ENCODE measurements at regions not wholly inside any gene's neighbourhood (a gene's known extent, or its start where the extent isn't known, plus 50 kb on each side); places are given as distances from the start of the nearest gene placed in this dataset.

- Histone ChIP-seq H3K9me3 (ENCODE audit: control insufficient read depth in 1 of 2, insufficient read depth in 1 of 2, low read length in 2 of 2) (peaks cover 0 to 22% of the 10 kb centered on the region in 2 experiments), H3K27me3 (ENCODE audit: control insufficient read depth in 1 of 2, insufficient read depth in 2 of 2, low read length in 2 of 2) (no peaks in the 10 kb centered on the region), H3K4me3 (ENCODE audit: low read length) (no peak overlapping the region), H3K36me3 (ENCODE audit: insufficient read depth, low read length) (no peaks in the 10 kb centered on the region), H3K27ac (ENCODE audit: low read depth in 1 of 2, low read length in 2 of 2) (no peak overlapping the region), H3K4me1 (ENCODE audit: insufficient read depth, low read length) (no peaks in the 10 kb centered on the region)
- POLR2A ChIA-PET: interaction anchor here (0.6 kb wide), 1 partner anchor 30 kb away, joined by 3 read pairs; no protein-coding TSS in a partner anchor
- Mint-ChIP-seq H3K4me1 (ENCODE audit: low read depth) (no peaks in the 10 kb centered on the region), H3K27ac (no peak overlapping the region), H3K36me3 (ENCODE audit: low read depth) (no peaks in the 10 kb centered on the region), H3K9me3 (peaks cover 3% of the 10 kb centered on the region), H3K4me3 (no peak overlapping the region), H3K27me3 (no peaks in the 10 kb centered on the region)
- no peak for ATAC-seq (ENCODE audit: poor library complexity)
- CTCF ChIA-PET: no interaction called here
- no peak for TF ChIP-seq CTCF (IDR thresholded peaks at IDR 0.05)
- intact Hi-C loops (cut with DNase I, micrococcal nuclease): no loop called here
- DNase-seq: no peak
These were observed 163.6 kb upstream of the FAT1 start for GRCh38 chr4:186887291-186887700.

DNA sequence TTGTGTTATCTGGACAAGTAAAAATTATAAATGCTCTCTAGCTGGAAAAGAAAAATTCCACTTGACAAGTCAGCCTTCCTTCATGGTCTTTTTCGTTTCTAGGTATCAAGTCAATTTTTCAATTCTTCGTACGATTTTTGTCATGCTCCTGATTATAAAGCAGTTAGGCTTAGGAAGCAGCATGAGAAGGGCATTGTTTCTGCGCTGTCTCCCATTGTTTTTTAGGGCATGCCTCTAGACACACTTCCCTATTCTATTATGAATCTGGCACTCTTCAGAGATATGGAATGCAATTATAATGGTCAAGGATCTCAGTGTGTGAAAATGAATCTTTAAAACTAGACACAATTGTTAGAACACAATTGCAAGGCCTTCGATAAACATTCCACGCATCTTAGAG is 164.1 kb upstream of the FAT1 start:
- Mint-ChIP-seq H3K4me1 (ENCODE audit: low read depth) (no peaks in the 10 kb centered on the region), H3K27ac (no peak overlapping the region), H3K4me3 (no peak overlapping the region), H3K36me3 (ENCODE audit: low read depth) (no peaks in the 10 kb centered on the region), H3K9me3 (peaks cover 3% of the 10 kb centered on the region), H3K27me3 (no peaks in the 10 kb centered on the region)
- CTCF ChIA-PET: no interaction called here
- no peak overlapping the region for H3K27ac ChIP-seq (ENCODE audit: low read depth in 1 of 2, low read length in 2 of 2)
- no peak overlapping the region for H3K4me3 ChIP-seq (ENCODE audit: low read length)
- TF ChIP-seq CTCF (IDR thresholded peaks at IDR 0.05): no peak
- H3K27me3 ChIP-seq (ENCODE audit: control insufficient read depth in 1 of 2, insufficient read depth in 2 of 2, low read length in 2 of 2): no peaks in the 10 kb centered on the region
- no peak for ATAC-seq (ENCODE audit: poor library complexity)
- H3K36me3 ChIP-seq (ENCODE audit: insufficient read depth, low read length): no peaks in the 10 kb centered on the region
- intact Hi-C loops (cut with DNase I, micrococcal nuclease): no loop called here
- no peak for DNase-seq
- H3K4me1 ChIP-seq (ENCODE audit: insufficient read depth, low read length): no peaks in the 10 kb centered on the region
- H3K9me3 ChIP-seq (ENCODE audit: control insufficient read depth in 1 of 2, insufficient read depth in 1 of 2, low read length in 2 of 2): peaks cover 0 to 22% of the 10 kb centered on the region in 2 experiments
- POLR2A ChIA-PET: interaction anchor here (0.6 kb wide), 1 partner anchor 30 kb away, joined by 3 read pairs; no protein-coding TSS in a partner anchor

DNA sequence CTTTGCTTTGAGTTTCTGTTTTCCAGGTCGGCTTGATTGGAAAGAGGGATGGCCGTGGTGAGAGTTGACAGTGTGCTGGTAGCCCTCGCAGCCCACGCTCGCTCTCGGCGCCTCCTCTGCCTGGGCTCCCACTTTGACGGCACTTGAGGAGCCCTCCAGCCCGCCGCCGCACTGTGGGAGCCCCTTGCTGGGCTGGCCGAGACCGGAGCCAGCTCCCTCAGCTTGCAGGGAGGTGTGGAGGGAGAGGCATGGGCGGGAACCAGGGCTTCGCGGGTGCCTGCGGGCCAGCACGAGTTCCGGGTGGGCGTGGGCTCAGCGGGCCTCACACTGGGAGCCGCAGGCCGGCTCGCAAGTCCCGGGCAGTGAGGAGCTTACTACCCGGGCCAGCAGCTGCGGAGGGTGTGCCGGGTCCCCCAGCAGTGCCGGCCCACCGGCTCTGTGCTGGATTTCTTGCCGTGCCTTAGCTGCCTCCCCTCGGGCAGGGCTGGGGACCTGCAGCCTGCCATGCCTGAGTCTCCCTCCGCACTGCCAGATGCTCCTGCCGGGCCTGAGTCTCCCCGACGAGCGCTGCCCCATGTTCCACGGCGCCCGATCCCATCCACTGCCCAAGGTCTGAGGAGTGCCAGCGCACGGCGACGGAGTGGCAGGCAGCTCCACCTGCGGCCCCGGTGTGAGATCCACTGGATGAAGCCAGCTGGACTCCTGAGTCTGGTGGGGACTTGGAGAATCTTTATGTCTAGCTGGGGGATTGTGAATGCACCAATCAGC is 166.4 kb upstream of the FAT1 start:
- Mint-ChIP-seq H3K4me3 (no peak overlapping the region), H3K27me3 (no peaks in the 10 kb centered on the region), H3K36me3 (ENCODE audit: low read depth) (no peaks in the 10 kb centered on the region), H3K27ac (no peak overlapping the region), H3K4me1 (ENCODE audit: low read depth) (no peaks in the 10 kb centered on the region), H3K9me3 (peaks cover 3% of the 10 kb centered on the region)
- CTCF ChIA-PET: no interaction called here
- no peak for TF ChIP-seq CTCF (IDR thresholded peaks at IDR 0.05)
- intact Hi-C loops (cut with DNase I, micrococcal nuclease): no loop called here
- peak in 1 of 14 experiments; percentile 6 for DNase-seq
- H3K4me1 ChIP-seq (ENCODE audit: insufficient read depth, low read length): no peaks in the 10 kb centered on the region
- POLR2A ChIA-PET: no interaction called here
- H3K36me3 ChIP-seq (ENCODE audit: insufficient read depth, low read length): no peaks in the 10 kb centered on the region
- no peak for ATAC-seq (ENCODE audit: poor library complexity)
- H3K9me3 ChIP-seq (ENCODE audit: control insufficient read depth in 1 of 2, insufficient read depth in 1 of 2, low read length in 2 of 2): peaks cover 2 to 28% of the 10 kb centered on the region in 2 experiments
- H3K27ac ChIP-seq (ENCODE audit: low read depth in 1 of 2, low read length in 2 of 2): no peak overlapping the region
- no peaks in the 10 kb centered on the region for H3K27me3 ChIP-seq (ENCODE audit: control insufficient read depth in 1 of 2, insufficient read depth in 2 of 2, low read length in 2 of 2)
- no peak overlapping the region for H3K4me3 ChIP-seq (ENCODE audit: low read length)
